CD4-positive, alpha-beta T cell treated with Interleukin-15 for 1 hour (primary cell): ENCODE measurements at regions not wholly inside any gene's neighbourhood (a gene's known extent, or its start where the extent isn't known, plus 50 kb on each side); places are given as distances from the start of the nearest gene placed in this dataset.

Source experiments
- DNase-seq: peaks from one replicate; pipeline ENCODE4 v3.0.0-alpha.2; 2020

DNA sequence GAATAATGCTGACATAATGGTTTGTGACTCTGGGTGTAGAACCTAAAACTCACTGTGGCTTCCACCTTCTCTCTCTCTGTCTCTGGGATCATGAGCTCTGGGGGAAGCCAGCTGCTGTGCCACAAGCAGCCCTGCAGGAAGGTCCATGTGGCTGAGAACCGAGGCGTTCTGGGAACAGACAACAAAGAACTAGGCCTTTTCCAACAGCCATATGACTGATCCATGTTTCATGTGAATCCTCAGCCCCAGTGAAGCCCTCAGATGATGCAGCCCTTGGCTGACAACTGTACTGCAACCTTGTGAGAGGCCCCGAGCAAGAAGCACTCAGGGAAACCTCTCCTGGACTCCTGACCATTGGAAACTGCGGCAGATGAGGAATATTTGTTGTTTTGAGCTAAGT, 56.6 kb downstream of the HLA-G start:
- no peak for DNase-seq

DNA sequence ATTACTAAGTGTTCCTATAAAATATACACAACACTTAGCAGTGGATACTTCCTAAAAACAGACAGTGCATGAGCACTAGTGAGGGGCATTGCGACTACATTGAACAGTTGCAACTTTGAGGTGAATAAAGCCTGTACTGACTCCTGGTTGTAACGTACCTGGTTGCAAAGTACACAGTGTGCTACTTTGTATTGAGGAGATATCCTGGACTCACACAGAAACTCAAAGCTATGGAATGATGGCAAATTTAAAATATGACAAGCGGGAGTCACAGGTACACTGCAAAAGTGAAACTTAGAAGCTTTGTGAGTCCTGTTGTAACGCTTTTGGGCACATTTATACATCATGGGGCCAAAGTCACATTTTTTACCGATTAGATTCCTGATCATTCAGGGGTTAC, 55.6 kb upstream of the HLA-A start:
- DNase-seq = no peak

DNA sequence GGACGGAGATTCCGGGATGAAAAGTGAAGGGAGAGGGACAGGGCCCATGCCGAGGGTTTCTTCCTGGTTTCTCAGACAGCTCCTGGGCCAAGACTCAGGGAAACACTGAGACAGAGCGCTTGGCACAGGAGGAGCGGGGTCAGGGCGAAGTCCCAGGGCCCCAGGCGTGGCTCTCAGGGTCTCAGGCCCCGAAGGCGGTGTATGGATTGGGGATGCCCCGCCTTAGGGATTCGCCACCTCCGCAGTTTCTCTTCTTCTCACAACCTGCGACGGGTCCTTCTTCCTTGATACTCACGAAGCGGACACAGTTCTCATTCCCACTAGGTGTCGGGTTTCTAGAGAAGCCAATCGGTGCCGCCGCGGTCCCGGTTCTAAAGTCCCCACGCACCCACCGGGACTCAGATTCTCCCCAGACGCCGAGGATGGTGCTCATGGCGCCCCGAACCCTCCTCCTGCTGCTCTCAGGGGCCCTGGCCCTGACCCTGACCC, 55.0 kb upstream of the HLA-A start:
- DNase-seq = peak; percentile 81

DNA sequence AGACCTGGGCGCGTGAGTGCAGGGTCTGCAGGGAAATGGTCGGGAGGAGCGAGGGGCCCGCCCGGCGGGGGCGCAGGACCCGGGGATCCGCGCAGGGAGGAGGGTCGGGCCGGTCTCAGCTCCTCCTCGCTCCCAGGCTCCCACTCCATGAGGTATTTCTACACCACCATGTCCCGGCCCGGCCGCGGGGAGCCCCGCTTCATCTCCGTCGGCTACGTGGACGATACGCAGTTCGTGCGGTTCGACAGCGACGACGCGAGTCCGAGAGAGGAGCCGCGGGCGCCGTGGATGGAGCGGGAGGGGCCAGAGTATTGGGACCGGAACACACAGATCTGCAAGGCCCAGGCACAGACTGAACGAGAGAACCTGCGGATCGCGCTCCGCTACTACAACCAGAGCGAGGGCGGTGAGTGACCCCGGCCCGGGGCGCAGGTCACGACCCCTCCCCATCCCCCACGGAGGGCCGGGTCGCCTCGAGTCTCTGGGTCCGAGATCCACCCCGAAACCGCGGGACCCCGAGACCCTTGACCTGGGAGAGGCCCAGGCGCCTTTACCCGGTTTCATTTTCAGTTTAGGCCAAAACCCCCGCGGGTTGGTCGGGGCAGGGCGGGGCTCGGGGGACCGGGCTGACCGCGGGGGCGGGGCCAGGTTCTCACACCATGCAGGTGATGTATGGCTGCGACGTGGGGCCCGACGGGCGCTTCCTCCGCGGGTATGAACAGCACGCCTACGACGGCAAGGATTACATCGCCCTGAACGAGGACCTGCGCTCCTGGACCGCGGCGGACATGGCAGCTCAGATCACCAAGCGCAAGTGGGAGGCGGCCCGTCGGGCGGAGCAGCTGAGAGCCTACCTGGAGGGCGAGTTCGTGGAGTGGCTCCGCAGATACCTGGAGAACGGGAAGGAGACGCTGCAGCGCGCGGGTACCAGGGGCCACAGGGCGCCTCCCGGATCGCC, 54.2 kb upstream of the HLA-A start:
- DNase-seq = peak; percentile 91
